Right atrium auricular region (tissue), 2 donors: ENCODE measurements at regions not wholly inside any gene's neighbourhood (a gene's known extent, or its start where the extent isn't known, plus 50 kb on each side); places are given as distances from the start of the nearest gene placed in this dataset.

Experiments
- DNase-seq: peaks from one replicate; pipeline ENCODE4 v3.0.0-alpha.2; 2019; ENCODE audit warnings: low spot score
- H3K27ac ChIP-seq, 2 donors: fragments of 200-600 bp; sonication (generic); 1 replicate in 1 of 2; 2 replicates in 1 of 2; pipeline ENCODE4 v1.5.1; 2016 to 2019
- H3K27me3 ChIP-seq, 2 donors: fragments of 200-600 bp; sonication (generic); one replicate each; pipeline versions ENCODE4 v1.5.1 to v1.6.0; 2017 to 2019
- H3K36me3 ChIP-seq: fragments of 200-600 bp; sonication (generic); one replicate; pipeline ENCODE4 v1.5.1; 2016
- H3K4me1 ChIP-seq, 2 donors: fragments of 200-600 bp; sonication (generic); one replicate each; pipeline versions ENCODE4 v1.5.1 to v1.6.0; 2017 to 2019
- H3K4me3 ChIP-seq, 2 donors: fragments of 200-600 bp; sonication (generic); 1 replicate in 1 of 2; 2 replicates in 1 of 2; pipeline ENCODE4 v1.5.1; 2017 to 2019; ENCODE audit warnings: mild to moderate bottlenecking in 1 of 2, moderate library complexity in 1 of 2
- H3K9me3 ChIP-seq, 2 donors: fragments of 200-600 bp; sonication (generic); one replicate each; pipeline ENCODE4 v1.5.1; 2019
- TF ChIP-seq, protein P1 (sequence below), 2 donors: fragments of 200-600 bp; sonication (generic); IDR thresholded peaks; one replicate each; pipeline ENCODE4 v1.5.1; 2019; ENCODE audit warnings: antibody characterized with exemption in 2 of 2

DNA sequence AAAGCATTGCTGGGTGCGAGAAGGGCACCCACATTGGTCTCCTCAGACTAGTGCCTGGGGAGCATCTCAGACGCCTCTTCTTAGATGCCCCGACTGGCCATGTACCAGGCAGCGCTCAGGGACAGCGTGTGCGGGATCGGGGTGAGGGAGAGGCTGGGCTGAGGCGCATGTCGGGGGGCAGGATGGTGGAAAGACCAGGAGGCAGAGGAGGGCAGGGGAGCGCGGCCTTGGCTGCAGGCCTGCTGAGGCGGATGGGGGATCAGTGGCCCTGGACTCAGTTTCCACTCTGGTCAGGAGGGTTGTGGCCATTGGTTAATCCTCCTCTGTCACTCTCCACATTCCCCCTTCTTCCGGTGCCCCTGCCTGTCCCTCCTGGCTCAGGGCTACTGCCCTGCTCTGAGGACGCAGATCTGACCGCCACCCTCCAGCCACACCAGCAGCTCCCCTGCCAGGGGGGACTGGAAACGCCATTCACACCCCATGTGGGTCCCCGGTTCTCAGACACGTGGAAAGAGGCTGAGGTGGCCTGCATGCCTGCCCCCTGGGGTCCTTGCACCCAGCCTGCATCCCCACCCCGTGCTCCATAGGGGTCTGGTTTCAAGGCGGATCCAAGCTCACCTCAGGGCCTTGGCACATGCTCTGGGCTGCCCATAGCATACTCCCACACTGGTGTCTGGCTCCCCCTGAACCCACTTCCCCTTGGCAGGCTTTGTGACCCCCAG, 105.9 kb downstream of the CPZ start:
- H3K36me3 ChIP-seq: no peaks in the 10 kb centered on the region
- H3K9me3 ChIP-seq: peaks cover 0 to 5% of the 10 kb centered on the region in 2 donors
- TF ChIP-seq, protein P1, sequence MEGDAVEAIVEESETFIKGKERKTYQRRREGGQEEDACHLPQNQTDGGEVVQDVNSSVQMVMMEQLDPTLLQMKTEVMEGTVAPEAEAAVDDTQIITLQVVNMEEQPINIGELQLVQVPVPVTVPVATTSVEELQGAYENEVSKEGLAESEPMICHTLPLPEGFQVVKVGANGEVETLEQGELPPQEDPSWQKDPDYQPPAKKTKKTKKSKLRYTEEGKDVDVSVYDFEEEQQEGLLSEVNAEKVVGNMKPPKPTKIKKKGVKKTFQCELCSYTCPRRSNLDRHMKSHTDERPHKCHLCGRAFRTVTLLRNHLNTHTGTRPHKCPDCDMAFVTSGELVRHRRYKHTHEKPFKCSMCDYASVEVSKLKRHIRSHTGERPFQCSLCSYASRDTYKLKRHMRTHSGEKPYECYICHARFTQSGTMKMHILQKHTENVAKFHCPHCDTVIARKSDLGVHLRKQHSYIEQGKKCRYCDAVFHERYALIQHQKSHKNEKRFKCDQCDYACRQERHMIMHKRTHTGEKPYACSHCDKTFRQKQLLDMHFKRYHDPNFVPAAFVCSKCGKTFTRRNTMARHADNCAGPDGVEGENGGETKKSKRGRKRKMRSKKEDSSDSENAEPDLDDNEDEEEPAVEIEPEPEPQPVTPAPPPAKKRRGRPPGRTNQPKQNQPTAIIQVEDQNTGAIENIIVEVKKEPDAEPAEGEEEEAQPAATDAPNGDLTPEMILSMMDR (IDR thresholded peaks at IDR 0.05): no peak
- no peak for DNase-seq
- no peaks in the 10 kb centered on the region for H3K27me3 ChIP-seq
- H3K4me3 ChIP-seq: no peak overlapping the region
- H3K27ac ChIP-seq: no peak overlapping the region
- no peaks in the 10 kb centered on the region for H3K4me1 ChIP-seq

DNA sequence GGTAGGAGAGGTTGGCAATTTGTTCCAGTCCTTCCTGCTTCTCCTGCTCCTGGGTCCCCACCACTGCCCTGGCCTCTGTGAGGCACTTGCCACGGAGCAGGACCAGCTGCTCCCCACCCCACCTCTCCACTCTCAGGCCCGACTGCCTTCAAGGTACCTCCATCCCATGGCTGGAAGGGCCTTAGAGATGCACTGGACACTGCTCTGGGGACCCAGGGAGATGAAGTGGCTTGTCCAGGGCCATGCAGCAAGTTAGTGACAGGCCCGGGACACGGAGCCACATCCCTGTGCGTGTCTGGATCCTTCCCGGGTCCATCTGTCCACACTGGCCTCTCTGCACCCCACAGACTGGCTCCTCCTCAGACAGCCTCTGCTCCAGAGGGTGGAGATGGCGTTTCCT, 105.3 kb downstream of the CPZ start:
- peaks cover 0 to 5% of the 10 kb centered on the region in 2 donors for H3K9me3 ChIP-seq
- TF ChIP-seq, protein P1 (IDR thresholded peaks at IDR 0.05): no peak
- no peaks in the 10 kb centered on the region for H3K4me1 ChIP-seq
- no peak overlapping the region for H3K4me3 ChIP-seq
- no peaks in the 10 kb centered on the region for H3K36me3 ChIP-seq
- no peak for DNase-seq
- no peak overlapping the region for H3K27ac ChIP-seq
- H3K27me3 ChIP-seq: no peaks in the 10 kb centered on the region

DNA sequence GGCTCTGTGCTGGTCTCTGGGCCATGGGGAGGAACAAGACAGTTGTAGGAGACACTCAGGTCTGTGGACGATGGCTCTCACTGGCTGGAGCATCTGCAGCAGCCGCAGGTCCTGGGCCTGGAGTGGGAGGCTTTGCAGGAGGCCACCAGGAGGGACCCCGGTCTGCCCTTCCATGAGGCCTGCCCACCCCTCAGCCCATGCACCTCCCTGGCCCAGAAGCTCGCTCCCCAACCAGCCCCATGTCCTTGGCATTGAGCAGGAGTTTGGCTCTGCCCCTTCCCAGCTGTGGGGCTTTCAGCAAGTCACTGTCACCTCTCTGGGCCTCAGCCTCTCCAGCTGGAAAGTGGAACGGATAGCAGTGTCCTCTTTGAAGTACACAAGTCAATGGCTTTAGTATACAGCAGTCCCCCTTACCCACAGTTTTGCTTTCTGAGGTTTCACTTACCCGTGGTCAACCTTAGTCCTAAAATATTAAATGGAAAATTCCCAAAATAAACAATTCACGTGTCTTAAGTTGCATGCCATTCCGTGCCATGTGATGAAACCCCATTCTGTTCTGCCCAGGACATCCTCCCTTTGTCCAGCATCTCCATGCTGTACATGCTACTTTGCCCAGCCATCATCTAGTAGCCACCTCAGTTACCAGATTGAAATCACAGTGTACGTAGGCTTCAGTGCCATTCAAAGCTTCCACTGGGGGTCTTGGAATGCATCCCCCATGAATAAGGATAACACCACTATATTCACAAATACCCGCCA, 104.0 kb downstream of the CPZ start:
- Histone ChIP-seq H3K36me3 (no peaks in the 10 kb centered on the region), H3K4me3 (no peak overlapping the region), H3K9me3 (peaks cover 0 to 5% of the 10 kb centered on the region in 2 donors), H3K4me1 (no peaks in the 10 kb centered on the region), H3K27ac (no peak overlapping the region), H3K27me3 (no peaks in the 10 kb centered on the region)
- TF ChIP-seq, protein P1 (IDR thresholded peaks at IDR 0.05): no peak
- DNase-seq: no peak

DNA sequence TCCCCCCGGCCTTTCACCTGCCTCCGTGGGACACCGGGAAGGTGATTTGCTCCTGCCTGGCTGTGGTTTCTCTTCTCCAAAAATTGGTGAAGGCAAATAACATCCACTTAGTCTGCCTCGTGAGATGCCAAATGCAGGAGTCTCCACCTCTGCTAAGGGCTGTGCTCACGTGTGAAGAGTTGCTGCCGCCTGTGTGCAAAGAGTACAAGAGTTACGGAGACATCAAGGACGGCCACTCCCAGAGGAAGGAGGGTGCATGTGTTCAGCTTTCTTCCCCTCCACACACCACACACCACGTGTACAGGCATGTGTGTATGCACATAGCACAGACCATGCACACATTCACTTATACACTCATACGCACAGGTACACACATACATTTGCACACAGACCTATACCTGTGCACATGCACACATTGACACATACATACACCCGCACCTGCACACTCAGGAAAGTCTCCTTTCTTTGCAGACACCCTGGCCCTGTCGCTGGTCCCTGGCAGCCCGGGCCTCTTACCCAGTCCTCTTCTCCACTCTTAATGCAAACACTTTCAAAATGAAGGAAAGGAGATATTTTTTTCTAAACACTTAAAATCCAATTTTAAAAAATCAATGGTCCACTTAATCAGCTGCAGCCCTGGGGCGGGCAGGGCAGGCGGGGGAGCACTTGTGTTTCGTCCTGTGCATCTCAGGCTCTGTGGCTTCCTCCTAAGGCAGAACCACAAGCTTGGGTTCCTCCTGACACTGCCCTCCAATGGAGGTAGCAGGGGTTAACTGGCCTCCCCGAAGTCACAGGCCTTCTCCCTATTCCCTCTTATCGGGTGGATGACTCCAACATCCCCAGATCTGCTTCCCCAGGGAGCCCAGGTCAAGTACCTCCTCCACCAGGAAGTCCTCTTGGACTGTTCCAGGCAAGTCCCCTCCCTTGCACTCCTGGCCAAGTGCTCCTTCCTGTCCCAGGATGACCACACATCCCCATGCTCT, 103.0 kb downstream of the CPZ start:
- Histone ChIP-seq H3K36me3 (no peaks in the 10 kb centered on the region), H3K27ac (no peak overlapping the region), H3K4me1 (no peaks in the 10 kb centered on the region), H3K9me3 (peaks cover 0 to 5% of the 10 kb centered on the region in 2 donors), H3K27me3 (no peaks in the 10 kb centered on the region), H3K4me3 (no peak overlapping the region)
- TF ChIP-seq, protein P1 (IDR thresholded peaks at IDR 0.05): no peak
- DNase-seq: no peak

DNA sequence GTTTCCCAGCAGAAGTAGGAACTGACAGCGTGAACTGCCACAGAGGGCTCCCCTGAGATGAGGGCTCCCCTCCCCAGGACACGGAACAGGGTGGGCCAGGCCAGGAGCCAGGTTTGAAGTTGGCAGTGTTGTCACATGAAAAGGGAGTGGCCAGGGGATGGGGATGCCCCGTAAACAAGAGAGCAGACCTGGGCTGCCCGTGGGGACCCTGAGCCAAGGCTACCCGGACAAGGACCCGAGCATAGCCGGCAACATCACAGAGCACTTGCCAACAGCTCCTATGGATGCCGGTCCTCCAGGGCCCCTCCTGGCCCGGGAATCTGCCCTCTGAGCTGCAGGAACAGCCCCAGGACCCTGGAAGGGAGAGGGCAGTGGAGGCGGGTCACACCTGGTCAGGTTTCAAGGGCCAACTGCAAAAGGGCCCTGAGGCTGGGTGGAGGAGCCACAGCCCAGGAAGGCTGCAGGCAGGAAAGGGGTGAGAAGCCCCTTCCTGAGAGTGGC, 102.1 kb downstream of the CPZ start:
- Histone ChIP-seq H3K4me1 (no peaks in the 10 kb centered on the region), H3K9me3 (peaks cover 0 to 5% of the 10 kb centered on the region in 2 donors), H3K27me3 (no peaks in the 10 kb centered on the region), H3K27ac (no peak overlapping the region), H3K4me3 (no peak overlapping the region), H3K36me3 (no peaks in the 10 kb centered on the region)
- no peak for DNase-seq
- TF ChIP-seq, protein P1 (IDR thresholded peaks at IDR 0.05): no peak
